ENCODE measurements at regions not wholly inside any gene's neighbourhood (a gene's known extent, or its start where the extent isn't known, plus 50 kb on each side); places are given as distances from the start of the nearest gene placed in this dataset.

- TF ChIP-seq USF2 (CRISPR knock-in tag; IDR thresholded peaks at IDR 0.05): no peak
Observed at GRCh38 chr15:98438326-98438725, 210.0 kb upstream of the IGF1R start (continued).

GRCh38 chr15:98438907-98439306 lies 209.4 kb upstream of the IGF1R start:
- H3K27ac Mint-ChIP-seq: no peak overlapping the region
- H3K4me1 Mint-ChIP-seq: peaks cover 12% of the 10 kb centered on the region
- no peak overlapping the region for H3K4me3 Mint-ChIP-seq
- no peak for ATAC-seq
- POLR2A ChIA-PET: no interaction called here
- no peak for DNase-seq (ENCODE audit: low spot score)
- CTCF ChIA-PET: no interaction called here
- H3K36me3 Mint-ChIP-seq: no peaks in the 10 kb centered on the region
- H3K27me3 Mint-ChIP-seq (ENCODE audit: low read depth): no peaks in the 10 kb centered on the region
- H3K9me3 Mint-ChIP-seq: peaks cover 13% of the 10 kb centered on the region
- no peak for TF ChIP-seq PRRX2 (CRISPR knock-in tag; IDR thresholded peaks at IDR 0.05)
- no peak for TF ChIP-seq ELF4 (CRISPR knock-in tag; IDR thresholded peaks at IDR 0.05; ENCODE audit: low read depth)
- no peak for TF ChIP-seq FOXJ3 (CRISPR knock-in tag; IDR thresholded peaks at IDR 0.05; ENCODE audit: borderline replicate concordance)
- no peak for TF ChIP-seq PRDM15 (CRISPR knock-in tag; IDR thresholded peaks at IDR 0.05)
- no peak for TF ChIP-seq ZNF671 (CRISPR knock-in tag; IDR thresholded peaks at IDR 0.05)
- no peak for TF ChIP-seq ZNF281 (CRISPR knock-in tag; IDR thresholded peaks at IDR 0.05)
- no peak for TF ChIP-seq ZNF416 (CRISPR knock-in tag; IDR thresholded peaks at IDR 0.05)
- TF ChIP-seq ZNF512 (CRISPR knock-in tag; IDR thresholded peaks at IDR 0.05; ENCODE audit: borderline replicate concordance): no peak
- no peak for TF ChIP-seq HMGXB4 (CRISPR knock-in tag; IDR thresholded peaks at IDR 0.05)
- TF ChIP-seq NFE2L1 (CRISPR knock-in tag; IDR thresholded peaks at IDR 0.05): no peak
- no peak for TF ChIP-seq CBFB (CRISPR knock-in tag; IDR thresholded peaks at IDR 0.05; ENCODE audit: low read depth)
- TF ChIP-seq CTCF (IDR thresholded peaks at IDR 0.05): no peak
- no peak for TF ChIP-seq ESRRA (CRISPR knock-in tag; IDR thresholded peaks at IDR 0.05; ENCODE audit: borderline replicate concordance)
- TF ChIP-seq IRF2 (CRISPR knock-in tag; IDR thresholded peaks at IDR 0.05; ENCODE audit: borderline replicate concordance, low read depth): no peak
- TF ChIP-seq GTF2I (CRISPR knock-in tag; conservative IDR thresholded peaks at IDR 0.05): no peak
- TF ChIP-seq ZNF121 (CRISPR knock-in tag; IDR thresholded peaks at IDR 0.05): no peak
- no peak for TF ChIP-seq ERG (CRISPR knock-in tag; IDR thresholded peaks at IDR 0.05)
- TF ChIP-seq OVOL2 (CRISPR knock-in tag; IDR thresholded peaks at IDR 0.05; ENCODE audit: borderline replicate concordance): no peak

Data from WTC11 (cell line).